ENCODE measurements at regions not wholly inside any gene's neighbourhood (a gene's known extent, or its start where the extent isn't known, plus 50 kb on each side); places are given as distances from the start of the nearest gene placed in this dataset.
"Not testable (repeated sequence)": the region's sequence is repeated elsewhere in the genome, so short reads cannot be mapped to it uniquely, and the experiment has no call there.

GRCh38 chr13:24995225-24995804 is 100.6 kb upstream of the PABPC3 start:
- DNase-seq (ENCODE audit: low spot score): peak; percentile 88

GRCh38 chr13:24997367-24997967 is 98.5 kb upstream of the PABPC3 start:
- DNase-seq (ENCODE audit: low spot score): peak; percentile 67

- no peak for DNase-seq (ENCODE audit: low spot score)
Measured at GRCh38 chr13:24998433-24998832, 97.5 kb upstream of the PABPC3 start.

GRCh38 chr13:25001476-25002206 is 94.3 kb upstream of the PABPC3 start:
- no peak for DNase-seq (ENCODE audit: low spot score)

GRCh38 chr13:25002311-25002710 is 93.6 kb upstream of the PABPC3 start:
- DNase-seq (ENCODE audit: low spot score): not testable (repeated sequence)

GRCh38 chr13:25004489-25004888 is 91.4 kb upstream of the PABPC3 start:
- DNase-seq (ENCODE audit: low spot score): not testable (repeated sequence)

GRCh38 chr13:25005050-25005497 is 90.9 kb upstream of the PABPC3 start:
- peak; percentile 55 for DNase-seq (ENCODE audit: low spot score)

- DNase-seq (ENCODE audit: low spot score): not testable (repeated sequence)
Measured at GRCh38 chr13:25007389-25007788, 88.5 kb upstream of the PABPC3 start.

GRCh38 chr13:25014398-25014973 is 81.5 kb upstream of the PABPC3 start:
- DNase-seq (ENCODE audit: low spot score): peak; percentile 60

GRCh38 chr13:25017176-25017575 is 78.8 kb upstream of the PABPC3 start:
- not testable (repeated sequence) for DNase-seq (ENCODE audit: low spot score)

GRCh38 chr13:25017808-25018728 is 77.9 kb upstream of the PABPC3 start:
- peak; percentile 80 for DNase-seq (ENCODE audit: low spot score)

GRCh38 chr13:25018729-25019115 is 77.2 kb upstream of the PABPC3 start:
- peak; percentile 45 for DNase-seq (ENCODE audit: low spot score)

- not testable (repeated sequence) for DNase-seq (ENCODE audit: low spot score)
Measured at GRCh38 chr13:25019741-25020140, 76.2 kb upstream of the PABPC3 start.

- no peak for DNase-seq (ENCODE audit: low spot score)
Measured at GRCh38 chr13:25024175-25024574, 71.8 kb upstream of the PABPC3 start.

- no peak for DNase-seq (ENCODE audit: low spot score)
Measured at GRCh38 chr13:25032160-25032559, 63.8 kb upstream of the PABPC3 start.

GRCh38 chr13:25034173-25034572 is 61.8 kb upstream of the PABPC3 start:
- no peak for DNase-seq (ENCODE audit: low spot score)

GRCh38 chr13:25037057-25037813 is 58.7 kb upstream of the PABPC3 start:
- DNase-seq (ENCODE audit: low spot score): peak; percentile 82

- DNase-seq (ENCODE audit: low spot score): no peak
Measured at GRCh38 chr13:25042151-25042865, 53.6 kb upstream of the PABPC3 start.

- no peak for DNase-seq (ENCODE audit: low spot score)
Measured at GRCh38 chr13:25044071-25044470, 51.9 kb upstream of the PABPC3 start.

Measured in hematopoietic multipotent progenitor cell treated with erythropoietin and hydrocortisone succinate and interleukin-3 and kit ligand, for 15 days (in vitro differentiated cells).